GM19395 (cell line): ENCODE measurements at regions not wholly inside any gene's neighbourhood (a gene's known extent, or its start where the extent isn't known, plus 50 kb on each side); places are given as distances from the start of the nearest gene placed in this dataset.
"Not testable (repeated sequence)": the region's sequence is repeated elsewhere in the genome, so short reads cannot be mapped to it uniquely, and the experiment has no call there.

Source experiments
- ATAC-seq: cut with Tn5 transposase; IDR thresholded peaks from one replicate; pipeline ENCODE4 v1.9.1; 2021; ENCODE audit warnings: mild to moderate bottlenecking, moderate library complexity; ENCODE audit not compliant: unreplicated experiment

GRCh38 chr13:83731113-83731512, 151.2 kb downstream of the SLITRK1 start:
- no peak for ATAC-seq

- no peak for ATAC-seq
Measured at GRCh38 chr13:83730674-83731073, 151.6 kb downstream of the SLITRK1 start.

- ATAC-seq = no peak
Measured at GRCh38 chr13:83722443-83722842, 159.8 kb downstream of the SLITRK1 start.

- no peak for ATAC-seq
Measured at GRCh38 chr13:83716121-83716520, 166.2 kb downstream of the SLITRK1 start.

GRCh38 chr13:83714236-83714635, 168.0 kb downstream of the SLITRK1 start:
- ATAC-seq = no peak

GRCh38 chr13:83710133-83710515, 172.2 kb downstream of the SLITRK1 start:
- ATAC-seq = no peak

GRCh38 chr13:83709426-83710132, 172.7 kb downstream of the SLITRK1 start:
- no peak for ATAC-seq

- no peak for ATAC-seq
Measured at GRCh38 chr13:83702021-83702420, 180.3 kb downstream of the SLITRK1 start.

GRCh38 chr13:83692800-83693199, 189.5 kb downstream of the SLITRK1 start:
- no peak for ATAC-seq

GRCh38 chr13:83691966-83692365, 190.3 kb downstream of the SLITRK1 start:
- ATAC-seq = no peak

GRCh38 chr13:83681547-83681946, 200.7 kb downstream of the SLITRK1 start:
- no peak for ATAC-seq

- no peak for ATAC-seq
Measured at GRCh38 chr13:83677985-83678384, 204.3 kb downstream of the SLITRK1 start.

- ATAC-seq = no peak
Measured at GRCh38 chr13:83672612-83673011, 209.7 kb downstream of the SLITRK1 start.

- ATAC-seq = no peak
Measured at GRCh38 chr13:83667606-83668005, 214.7 kb downstream of the SLITRK1 start.

- ATAC-seq = no peak
Measured at GRCh38 chr13:83666141-83666540, 216.1 kb downstream of the SLITRK1 start.

GRCh38 chr13:83657281-83657680, 225.0 kb downstream of the SLITRK1 start:
- no peak for ATAC-seq

- not testable (repeated sequence) for ATAC-seq
Measured at GRCh38 chr13:83642617-83643016, 239.7 kb downstream of the SLITRK1 start.

- no peak for ATAC-seq
Measured at GRCh38 chr13:83634601-83635000, 247.7 kb downstream of the SLITRK1 start.

- no peak for ATAC-seq
Measured at GRCh38 chr13:83633746-83634145, 248.5 kb downstream of the SLITRK1 start.

GRCh38 chr13:83622422-83622784, 259.9 kb downstream of the SLITRK1 start:
- no peak for ATAC-seq

GRCh38 chr13:83621765-83622421, 260.4 kb downstream of the SLITRK1 start:
- ATAC-seq = no peak

GRCh38 chr13:83620530-83621220, 261.6 kb downstream of the SLITRK1 start:
- no peak for ATAC-seq
